Aorta (tissue), 5 donors: ENCODE measurements at regions not wholly inside any gene's neighbourhood (a gene's known extent, or its start where the extent isn't known, plus 50 kb on each side); places are given as distances from the start of the nearest gene placed in this dataset.
"Not testable (repeated sequence)": the region's sequence is repeated elsewhere in the genome, so short reads cannot be mapped to it uniquely, and the experiment has no call there.

Source experiments
- ATAC-seq: fragments of 200-7000 bp; cut with Tn5 transposase; one replicate; pipeline ENCODE4 v1.9.1; 2022; ENCODE audit warnings: moderate library complexity; ENCODE audit not compliant: low FRiP score
- DNase-seq, 2 donors: peaks; one replicate each; pipeline ENCODE4 v3.0.0-alpha.2; 2020
- H3K27ac ChIP-seq, 2 donors: one replicate each; pipeline ENCODE4 v1.5.1; 2013; ENCODE audit warnings: low read length in 2 of 2, mild to moderate bottlenecking in 2 of 2, moderate library complexity in 2 of 2, control low read depth in 1 of 2, inconsistent platforms in 1 of 2, low read depth in 1 of 2
- H3K27me3 ChIP-seq, 2 donors: one replicate each; pipeline ENCODE4 v1.6.1; 2013; ENCODE audit warnings: control low read depth in 1 of 2, low read length in 1 of 2, mild to moderate bottlenecking in 1 of 2, moderate library complexity in 1 of 2; ENCODE audit not compliant: insufficient read depth in 2 of 2, control insufficient read depth in 1 of 2
- H3K36me3 ChIP-seq, 2 donors: one replicate each; pipeline ENCODE4 v1.6.1; 2013; ENCODE audit warnings: control low read depth in 1 of 2, low read length in 1 of 2, mild to moderate bottlenecking in 1 of 2; ENCODE audit not compliant: insufficient read depth in 2 of 2, control insufficient read depth in 1 of 2
- H3K4me1 ChIP-seq, 2 donors: one replicate each; pipeline ENCODE4 v1.6.1; 2013; ENCODE audit warnings: low read length in 2 of 2, control low read depth in 1 of 2, mild to moderate bottlenecking in 1 of 2, moderate library complexity in 1 of 2; ENCODE audit not compliant: insufficient read depth in 2 of 2, control insufficient read depth in 1 of 2
- H3K4me3 ChIP-seq, 2 donors: one replicate each; pipeline ENCODE4 v1.5.1; 2013; ENCODE audit warnings: low read length in 2 of 2, control low read depth in 1 of 2, mild to moderate bottlenecking in 1 of 2
- H3K9me3 ChIP-seq: one replicate; pipeline ENCODE4 v1.6.1; 2013; ENCODE audit warnings: mild to moderate bottlenecking, low read length; ENCODE audit not compliant: control insufficient read depth
- WGBS, 2 donors: extraction: QIAGEN DNeasy Blood & Tissue Kit; methylation state at CpG; one replicate each; pipeline ENCODE4 v1.1.7; 2013; 5-methylcytosine and 5-hydroxymethylcytosine counted together
- intact Hi-C, 2 donors: fragments of 100-400 bp; cut with DNase I; formaldehyde crosslinking; loops; one replicate each; pipeline versions ENCODE4 v1.14.2 to v1.15.0; 2022
- donor health status: healthy with polysubstance abuse.
- donor health status: Bipolar disorder and iron deficiency.
- donor health status: DM: no; HTN: no; CAD: no.
- donor health status: DM: no; HTN: no; CAD: no.
- donor health status: DM: yes; HTN: yes; CAD: no.

- Histone ChIP-seq H3K4me1 (no peaks in the 10 kb centered on the region), H3K36me3 (no peaks in the 10 kb centered on the region), H3K27ac (no peak overlapping the region), H3K4me3 (no peak overlapping the region), H3K9me3 (peaks cover 14% of the 10 kb centered on the region), H3K27me3 (no peaks in the 10 kb centered on the region)
- ATAC-seq (no peak), DNase-seq (no peak)
- 67 to 76% methylated on average over 3 of the region's 3 CpGs for WGBS, 2 donors
- intact Hi-C loops = no loop called here
Measured at GRCh38 chr19:29154163-29154562, 58.8 kb downstream of the UQCRFS1 start.

DNA sequence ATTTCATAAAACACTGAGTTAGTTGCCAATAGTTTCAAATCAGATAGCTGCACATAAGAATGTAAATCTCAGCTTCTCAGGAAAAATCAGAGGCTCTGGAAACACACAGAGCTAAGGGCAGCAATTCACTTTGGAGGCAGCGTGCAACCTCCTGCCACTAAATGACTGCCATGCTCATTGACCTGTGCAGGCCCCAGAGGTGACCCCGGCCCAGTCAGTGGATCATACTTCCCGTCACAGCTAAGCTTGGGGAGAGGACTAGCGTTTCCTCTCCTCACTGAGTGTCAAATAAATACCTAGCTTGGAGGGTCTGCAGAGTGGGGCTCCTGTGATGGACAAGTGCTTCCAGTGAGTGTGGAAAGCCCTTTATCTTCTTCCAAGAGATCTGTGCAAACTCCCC is 67.2 kb downstream of the UQCRFS1 start:
- Histone ChIP-seq H3K4me3 (no peak overlapping the region), H3K9me3 (peaks cover 4% of the 10 kb centered on the region), H3K27me3 (peaks cover 0 to 2% of the 10 kb centered on the region in 2 donors), H3K27ac (no peak overlapping the region), H3K4me1 (no peaks in the 10 kb centered on the region), H3K36me3 (no peaks in the 10 kb centered on the region)
- no peak for ATAC-seq
- DNase-seq = no peak
- intact Hi-C loops = no loop called here
- 8 to 13% methylated on average over 4 of the region's 4 CpGs for WGBS, 2 donors

GRCh38 chr19:29143183-29143582 is 69.8 kb downstream of the UQCRFS1 start:
- WGBS, 2 donors = 85 to 86% methylated on average over 4 of the region's 4 CpGs
- DNase-seq (no peak), ATAC-seq (no peak)
- intact Hi-C loops = no loop called here
- Histone ChIP-seq H3K9me3 (peaks cover 19% of the 10 kb centered on the region), H3K36me3 (no peaks in the 10 kb centered on the region), H3K27me3 (peaks cover 0 to 2% of the 10 kb centered on the region in 2 donors), H3K4me1 (no peaks in the 10 kb centered on the region), H3K27ac (no peak overlapping the region), H3K4me3 (no peak overlapping the region)

DNA sequence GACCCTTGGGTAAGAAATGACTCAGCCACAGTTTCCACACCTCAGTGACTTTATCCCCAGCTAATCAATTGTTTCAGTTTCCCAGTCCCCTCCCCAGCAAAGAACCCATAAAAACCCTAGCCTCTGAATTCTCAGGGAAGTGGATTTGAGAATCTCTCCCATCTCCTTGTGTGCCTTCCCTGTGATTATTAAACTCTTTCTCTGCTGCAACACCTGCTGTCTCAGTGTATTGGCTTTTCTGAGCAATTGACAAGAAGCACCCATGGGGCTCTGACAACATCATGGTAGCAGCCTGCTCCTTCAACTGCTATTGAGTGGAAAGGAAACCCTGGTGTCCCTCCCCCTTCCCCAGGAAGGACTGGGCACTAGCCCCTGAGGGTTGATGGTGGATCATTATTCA is 73.7 kb downstream of the UQCRFS1 start:
- Histone ChIP-seq H3K36me3 (no peaks in the 10 kb centered on the region), H3K27ac (no peak overlapping the region), H3K4me1 (no peaks in the 10 kb centered on the region), H3K27me3 (no peaks in the 10 kb centered on the region), H3K4me3 (no peak overlapping the region), H3K9me3 (peaks cover 17% of the 10 kb centered on the region)
- DNase-seq (no peak), ATAC-seq (no peak)
- intact Hi-C loops = no loop called here

- H3K9me3 ChIP-seq = peaks cover 17% of the 10 kb centered on the region
- H3K27ac ChIP-seq, H3K36me3 ChIP-seq, DNase-seq, H3K4me3 ChIP-seq, intact Hi-C loops, H3K4me1 ChIP-seq, ATAC-seq, H3K27me3 ChIP-seq: not testable (repeated sequence)
- 64 to 65% methylated on average over 3 of the region's 3 CpGs for WGBS, 2 donors
Measured at GRCh38 chr19:29138206-29138605, 74.7 kb downstream of the UQCRFS1 start.

- Histone ChIP-seq H3K36me3 (no peaks in the 10 kb centered on the region), H3K4me3 (no peak overlapping the region), H3K4me1 (no peaks in the 10 kb centered on the region), H3K27ac (no peak overlapping the region), H3K27me3 (no peaks in the 10 kb centered on the region), H3K9me3 (peaks cover 2% of the 10 kb centered on the region)
- 31 to 35% methylated on average over 2 of the region's 2 CpGs for WGBS, 2 donors
- ATAC-seq (no peak), DNase-seq (no peak)
- intact Hi-C loops = no loop called here
Measured at GRCh38 chr19:29131456-29131855, 81.5 kb downstream of the UQCRFS1 start.

DNA sequence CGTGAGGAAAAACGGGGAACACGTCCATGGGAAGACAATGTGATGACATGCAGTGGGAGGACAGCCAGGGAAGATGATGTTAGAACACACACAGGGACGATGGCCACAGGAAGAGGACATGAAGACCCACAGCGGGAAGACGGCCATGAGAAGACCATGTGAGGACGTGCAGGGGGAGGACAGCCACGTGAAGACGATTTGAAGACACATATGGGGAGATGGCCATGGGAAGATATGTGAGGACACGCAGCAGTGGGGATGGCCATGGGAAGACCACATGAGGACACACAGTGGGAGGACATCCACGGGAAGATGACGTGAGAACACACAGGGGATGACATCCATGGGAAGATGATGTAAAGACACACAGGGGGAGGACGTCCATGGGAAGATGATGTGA is 83.8 kb downstream of the UQCRFS1 start:
- H3K36me3 ChIP-seq = no peaks in the 10 kb centered on the region
- WGBS, 2 donors = 85 to 87% methylated on average over 13 of the region's 13 CpGs
- intact Hi-C loops = no loop called here
- H3K9me3 ChIP-seq = peaks cover 3% of the 10 kb centered on the region
- H3K27ac ChIP-seq = no peak overlapping the region
- DNase-seq (no peak), ATAC-seq (no peak)
- no peaks in the 10 kb centered on the region for H3K27me3 ChIP-seq
- H3K4me1 ChIP-seq = no peaks in the 10 kb centered on the region
- no peak overlapping the region for H3K4me3 ChIP-seq

DNA sequence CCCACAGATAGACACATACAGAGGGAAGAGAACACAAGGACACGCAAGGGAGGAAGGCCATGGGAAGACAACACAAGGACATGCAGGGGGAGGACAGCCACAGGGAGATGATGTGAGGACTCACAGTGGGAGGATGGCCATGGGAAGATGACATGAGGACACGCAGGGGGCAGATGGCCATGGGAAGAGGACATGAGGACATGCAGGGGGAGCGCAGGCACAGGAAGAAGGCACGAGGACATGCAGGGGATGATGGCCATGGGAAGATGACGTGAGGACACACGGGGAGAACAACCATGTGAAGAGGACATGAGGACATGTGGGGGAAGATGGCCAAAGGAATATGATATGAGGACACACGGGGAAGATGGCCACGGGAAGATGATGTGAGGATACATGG is 84.7 kb downstream of the UQCRFS1 start:
- Histone ChIP-seq H3K36me3 (no peaks in the 10 kb centered on the region), H3K4me3 (no peak overlapping the region), H3K27me3 (no peaks in the 10 kb centered on the region), H3K4me1 (no peaks in the 10 kb centered on the region), H3K9me3 (peaks cover 3% of the 10 kb centered on the region), H3K27ac (no peak overlapping the region)
- ATAC-seq = no peak
- DNase-seq = no peak
- WGBS, 2 donors = 89 to 90% methylated on average over 8 of the region's 8 CpGs
- intact Hi-C loops = no loop called here

DNA sequence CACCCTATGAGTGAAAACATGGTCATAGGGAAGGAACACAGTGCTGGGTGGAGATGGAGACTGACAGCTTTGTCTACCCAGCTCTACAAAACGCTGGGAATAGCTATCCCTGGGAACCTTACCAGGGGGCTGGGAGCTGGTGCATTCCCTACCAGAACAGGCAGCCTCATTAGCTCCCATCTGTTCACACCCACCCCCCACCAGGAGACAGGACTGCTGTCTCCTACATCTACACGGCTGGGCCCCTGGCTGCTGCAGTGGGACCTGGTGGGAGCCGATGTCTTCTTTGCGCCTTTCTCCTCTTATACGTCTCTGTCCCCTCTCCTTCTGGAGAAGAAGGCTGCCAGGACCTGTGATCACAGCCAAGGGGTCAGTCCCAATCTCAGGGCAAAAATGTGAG is 90.8 kb downstream of the UQCRFS1 start:
- Histone ChIP-seq H3K4me1 (no peaks in the 10 kb centered on the region), H3K36me3 (no peaks in the 10 kb centered on the region), H3K4me3 (no peak overlapping the region), H3K27ac (no peak overlapping the region), H3K9me3 (peaks cover 1% of the 10 kb centered on the region), H3K27me3 (no peaks in the 10 kb centered on the region)
- 73 to 78% methylated on average over 5 of the region's 5 CpGs for WGBS, 2 donors
- DNase-seq (no peak), ATAC-seq (no peak)
- intact Hi-C loops = no loop called here
